ENCODE measurements at regions not wholly inside any gene's neighbourhood (a gene's known extent, or its start where the extent isn't known, plus 50 kb on each side); places are given as distances from the start of the nearest gene placed in this dataset.

DNA sequence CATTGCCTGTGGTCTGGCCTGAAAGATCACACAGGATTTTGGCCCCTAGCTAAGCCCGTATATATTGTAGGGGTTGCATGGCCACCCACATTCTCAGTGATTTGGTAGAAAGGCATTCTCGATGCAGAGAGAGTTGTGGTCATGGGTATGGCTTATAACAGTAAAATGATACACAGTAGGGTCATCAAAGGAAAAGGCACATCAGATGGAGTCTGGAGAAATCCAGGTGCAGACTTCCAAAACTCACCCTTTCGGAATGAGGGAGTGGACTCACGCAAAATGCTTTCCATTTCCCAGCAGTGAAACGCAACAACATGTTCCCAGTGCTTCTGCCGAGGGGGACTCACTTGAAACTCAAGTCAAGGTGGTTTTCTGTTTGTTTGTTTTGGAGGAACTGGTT lies 802.5 kb upstream of the SLITRK1 start:
- no peak for DNase-seq (ENCODE audit: low spot score)
- in situ Hi-C loops (cut with HindIII; ENCODE audit: low sequenced_read_pairs) = no loop called here

DNA sequence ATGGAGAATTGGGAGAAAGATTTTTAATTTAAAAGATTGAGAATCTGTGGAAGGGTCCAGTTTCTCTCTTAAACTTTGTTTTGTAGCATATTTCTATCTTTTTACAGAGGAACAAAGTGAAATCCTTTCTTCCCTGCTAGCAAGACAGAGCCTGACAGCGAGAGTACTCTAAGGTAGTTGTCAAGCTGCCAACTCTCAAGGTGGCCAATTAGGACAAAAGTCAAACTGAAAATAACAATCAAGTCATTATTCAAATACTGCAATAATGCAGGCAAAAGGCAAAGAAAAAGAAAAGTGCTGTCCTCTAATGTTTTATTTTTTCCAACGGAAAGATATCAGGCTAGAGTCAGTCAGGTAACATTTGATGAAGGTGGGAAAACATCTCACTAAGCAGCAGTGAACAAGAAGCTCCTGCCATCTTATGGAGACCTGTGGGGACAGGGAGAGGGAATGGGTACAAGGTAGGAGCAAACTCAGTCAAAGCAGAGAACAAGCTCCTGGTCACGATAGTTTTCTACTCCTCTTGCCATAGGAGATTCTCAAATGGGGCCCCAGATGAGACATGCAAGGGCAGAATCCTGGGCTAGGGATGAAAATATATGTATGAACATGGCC lies 801.9 kb upstream of the SLITRK1 start:
- DNase-seq (ENCODE audit: low spot score) = no peak
- in situ Hi-C loops (cut with HindIII; ENCODE audit: low sequenced_read_pairs) = no loop called here

DNA sequence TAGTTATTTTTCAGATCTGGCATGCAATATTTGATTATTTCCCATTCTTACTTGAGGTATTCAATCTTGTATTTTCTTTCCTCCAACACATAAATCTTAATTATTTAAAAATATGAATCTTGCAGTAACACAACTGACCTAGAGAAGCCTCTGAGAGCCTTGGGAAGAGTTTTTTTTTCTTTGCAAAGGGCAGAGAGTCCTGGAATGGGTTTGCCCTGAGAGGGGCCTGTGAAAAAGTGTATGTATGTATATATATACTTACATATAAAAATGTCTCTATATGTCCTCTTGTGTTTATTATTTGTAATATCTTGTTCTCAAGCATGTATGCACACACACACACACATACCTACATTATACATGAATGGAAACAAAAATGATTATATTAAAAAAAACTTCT lies 801.2 kb upstream of the SLITRK1 start:
- DNase-seq (ENCODE audit: low spot score) = no peak
- in situ Hi-C loops (cut with HindIII; ENCODE audit: low sequenced_read_pairs) = no loop called here

DNA sequence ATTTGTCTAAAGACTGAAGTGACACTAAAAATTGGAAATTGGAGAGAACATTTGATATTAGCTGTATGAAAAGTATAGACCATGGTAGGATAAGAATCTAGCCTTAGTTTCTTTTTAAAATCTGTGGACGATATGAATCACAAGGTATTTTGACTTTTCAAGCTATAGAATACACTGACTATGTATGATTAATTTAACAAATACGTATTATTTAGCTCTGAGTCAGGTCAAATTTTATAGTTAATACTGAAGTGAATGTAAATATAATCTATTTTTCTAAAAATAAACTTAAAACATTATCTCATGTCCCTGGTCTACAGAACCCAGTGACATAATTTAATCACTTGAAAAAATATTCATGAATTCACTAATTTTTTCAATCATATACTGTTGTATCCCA lies 795.6 kb upstream of the SLITRK1 start:
- no peak for DNase-seq (ENCODE audit: low spot score)
- in situ Hi-C loops (cut with HindIII; ENCODE audit: low sequenced_read_pairs) = no loop called here

DNA sequence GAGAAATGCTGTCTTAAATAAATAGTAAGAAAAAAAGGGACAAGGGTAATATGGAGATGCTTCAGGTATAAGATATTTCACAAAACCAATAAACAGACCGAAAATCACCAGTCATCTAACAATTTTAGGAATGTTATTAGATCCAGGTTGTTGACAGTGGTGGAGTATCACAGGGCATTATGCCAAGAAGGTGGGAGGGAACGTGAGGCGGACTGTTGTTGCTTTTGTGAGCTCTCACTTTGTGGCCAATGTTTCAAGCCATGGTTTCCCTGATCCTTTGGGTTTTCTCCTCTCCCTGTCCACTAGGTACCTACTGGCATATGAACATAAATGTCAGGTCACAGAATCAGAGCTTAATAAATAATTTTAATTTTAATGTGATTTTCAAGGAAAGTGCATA lies 790.3 kb upstream of the SLITRK1 start:
- DNase-seq (ENCODE audit: low spot score) = no peak
- in situ Hi-C loops (cut with HindIII; ENCODE audit: low sequenced_read_pairs) = no loop called here

DNA sequence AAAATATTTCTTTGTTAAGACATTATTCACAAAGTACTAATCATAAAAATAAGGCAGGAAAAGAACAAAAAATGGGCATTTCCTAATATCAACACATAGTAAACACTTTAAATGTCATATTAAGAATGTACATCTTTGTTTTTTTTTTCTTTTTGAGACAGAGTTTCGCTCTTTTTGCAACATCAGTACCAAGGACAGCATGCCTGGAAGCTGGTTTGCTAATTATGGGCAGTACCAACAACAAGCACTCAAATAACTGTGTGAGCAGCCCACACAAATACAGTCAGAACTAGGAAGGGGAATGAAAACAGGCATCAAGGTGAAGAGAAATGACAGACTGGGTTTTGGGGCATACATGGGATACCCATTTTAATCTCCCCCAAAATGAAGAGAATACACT lies 788.0 kb upstream of the SLITRK1 start:
- no peak for DNase-seq (ENCODE audit: low spot score)
- in situ Hi-C loops (cut with HindIII; ENCODE audit: low sequenced_read_pairs) = no loop called here

DNA sequence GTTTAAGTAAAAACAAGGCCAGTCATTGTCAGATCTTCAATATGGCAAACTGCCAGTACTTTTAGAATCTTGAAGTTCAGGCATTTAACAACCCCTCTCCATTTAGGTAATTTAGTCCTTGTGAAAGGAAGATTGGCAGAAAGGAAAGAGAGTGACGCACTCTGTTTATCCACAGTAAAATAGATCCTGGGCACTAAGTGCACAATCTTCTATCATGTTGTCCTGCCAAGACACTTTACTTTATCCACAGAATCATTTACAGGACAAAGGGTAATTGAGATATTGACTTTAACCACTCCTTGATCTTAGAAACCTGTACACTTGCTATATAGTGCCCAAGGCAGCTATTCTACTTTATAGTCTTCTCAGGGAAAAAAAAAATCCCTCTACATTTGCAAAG lies 786.4 kb upstream of the SLITRK1 start:
- no peak for DNase-seq (ENCODE audit: low spot score)
- in situ Hi-C loops (cut with HindIII; ENCODE audit: low sequenced_read_pairs) = no loop called here

DNA sequence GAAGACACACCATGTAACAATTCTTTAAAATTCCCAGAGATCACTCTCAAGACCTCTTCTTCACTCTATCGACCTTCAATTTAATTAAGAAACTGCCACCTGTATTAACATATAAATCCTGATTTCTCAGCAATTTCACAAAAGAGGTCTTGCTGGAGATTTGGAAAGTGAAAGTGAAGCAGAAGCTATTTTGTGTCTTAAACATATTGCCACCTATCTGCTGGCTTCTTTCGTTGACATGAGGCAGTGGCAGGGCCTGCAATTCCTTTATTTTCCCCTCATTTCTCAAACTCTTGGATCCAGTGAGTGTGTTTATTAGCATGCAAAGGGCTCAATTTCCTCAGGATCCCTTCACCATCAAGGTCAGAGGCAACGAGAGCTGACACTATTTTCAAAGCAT lies 780.2 kb upstream of the SLITRK1 start:
- in situ Hi-C loops (cut with HindIII; ENCODE audit: low sequenced_read_pairs) = no loop called here
- DNase-seq (ENCODE audit: low spot score) = no peak

DNA sequence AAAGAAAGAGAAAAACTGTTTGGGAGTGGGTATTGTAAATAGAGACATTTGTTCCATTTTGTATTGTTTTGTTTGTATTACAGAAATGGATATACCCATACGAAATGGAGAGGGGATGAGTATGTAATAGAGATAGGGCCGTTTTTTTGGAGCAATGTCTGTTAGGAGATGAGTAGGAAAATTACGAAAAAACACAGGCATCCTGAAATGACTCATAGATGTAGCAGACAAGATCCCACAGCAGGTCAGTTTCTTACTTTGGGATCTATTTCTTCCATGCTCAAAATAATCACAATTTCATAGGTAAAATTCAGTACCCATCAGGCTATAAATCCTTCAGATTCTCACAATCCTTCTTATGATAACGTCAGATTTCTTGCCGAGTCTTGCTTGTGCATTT lies 779.4 kb upstream of the SLITRK1 start:
- in situ Hi-C loops (cut with HindIII; ENCODE audit: low sequenced_read_pairs) = no loop called here
- DNase-seq (ENCODE audit: low spot score) = no peak

DNA sequence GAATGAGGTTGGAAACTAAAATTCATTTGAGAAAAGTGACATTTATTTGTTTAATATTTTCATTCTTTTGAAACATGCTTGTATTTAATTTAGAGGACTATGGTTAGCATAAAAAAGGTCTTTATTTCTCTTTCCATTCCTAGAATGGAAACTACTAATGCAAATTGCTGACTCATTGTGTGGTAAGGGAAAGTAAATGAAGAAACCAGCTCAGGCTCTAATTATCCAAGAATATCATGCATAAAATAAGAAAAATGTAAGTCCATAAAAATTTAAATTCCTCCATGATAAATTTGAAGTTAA lies 777.0 kb upstream of the SLITRK1 start:
- no peak for DNase-seq (ENCODE audit: low spot score)
- in situ Hi-C loops (cut with HindIII; ENCODE audit: low sequenced_read_pairs) = no loop called here

DNA sequence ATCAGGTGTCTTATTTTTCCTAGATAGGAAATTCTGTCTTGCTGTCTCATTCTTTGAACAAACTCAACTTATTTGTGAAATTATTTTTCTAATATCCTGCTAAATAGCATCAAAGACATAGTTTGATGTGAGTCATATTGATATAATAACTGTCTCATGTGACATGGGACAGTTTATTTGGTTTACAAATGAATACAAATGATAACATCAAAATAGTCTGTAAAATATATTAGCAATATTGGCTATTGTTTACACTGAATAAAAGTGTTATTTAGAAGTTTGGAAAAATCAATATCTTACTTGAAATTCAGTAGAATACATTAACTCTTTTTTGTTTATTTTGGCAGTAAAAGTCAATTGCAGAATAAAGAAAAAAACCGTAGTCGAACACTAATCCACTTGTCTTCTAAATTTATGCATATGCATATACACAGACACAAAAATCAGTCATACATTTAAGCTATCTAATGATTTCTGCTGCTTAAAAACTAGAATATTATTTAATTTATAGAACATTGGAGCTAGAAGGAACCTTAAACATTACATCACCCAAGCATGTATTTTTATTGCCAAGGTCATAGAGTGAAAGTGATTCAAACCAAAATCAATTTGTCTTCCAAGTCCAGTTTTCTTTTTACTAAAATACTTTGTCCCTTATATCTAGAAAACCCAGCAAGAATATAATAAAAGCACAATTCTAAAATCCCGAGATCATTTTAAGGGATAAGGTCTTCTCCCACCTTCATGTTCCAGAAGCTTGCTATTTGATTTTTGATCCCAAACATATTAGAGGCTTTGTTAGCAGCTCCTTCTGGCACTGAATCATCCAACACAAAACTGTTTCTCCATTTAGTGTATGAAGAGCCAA lies 776.5 kb upstream of the SLITRK1 start:
- in situ Hi-C loops (cut with HindIII; ENCODE audit: low sequenced_read_pairs) = no loop called here
- DNase-seq (ENCODE audit: low spot score) = no peak

DNA sequence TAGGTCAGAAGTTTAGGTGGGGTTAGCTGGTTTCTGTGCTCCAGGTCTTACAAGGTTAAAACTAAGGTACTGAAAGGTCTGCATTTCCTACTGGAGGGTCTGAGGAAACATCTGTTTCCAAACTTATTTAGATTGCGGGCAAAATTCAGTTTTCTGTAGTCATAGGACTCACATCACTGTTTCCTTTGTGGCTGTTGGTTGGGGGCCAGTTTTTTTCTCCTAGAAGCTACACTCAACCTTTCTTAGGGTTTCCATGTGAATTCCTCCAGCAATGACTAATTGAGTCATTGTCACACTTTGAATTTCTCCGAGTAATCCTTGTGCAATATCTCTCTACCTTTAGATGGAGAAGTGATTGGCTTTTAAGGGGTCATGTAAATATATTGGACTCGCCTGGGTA lies 773.4 kb upstream of the SLITRK1 start:
- in situ Hi-C loops (cut with HindIII; ENCODE audit: low sequenced_read_pairs) = no loop called here
- DNase-seq (ENCODE audit: low spot score) = no peak

DNA sequence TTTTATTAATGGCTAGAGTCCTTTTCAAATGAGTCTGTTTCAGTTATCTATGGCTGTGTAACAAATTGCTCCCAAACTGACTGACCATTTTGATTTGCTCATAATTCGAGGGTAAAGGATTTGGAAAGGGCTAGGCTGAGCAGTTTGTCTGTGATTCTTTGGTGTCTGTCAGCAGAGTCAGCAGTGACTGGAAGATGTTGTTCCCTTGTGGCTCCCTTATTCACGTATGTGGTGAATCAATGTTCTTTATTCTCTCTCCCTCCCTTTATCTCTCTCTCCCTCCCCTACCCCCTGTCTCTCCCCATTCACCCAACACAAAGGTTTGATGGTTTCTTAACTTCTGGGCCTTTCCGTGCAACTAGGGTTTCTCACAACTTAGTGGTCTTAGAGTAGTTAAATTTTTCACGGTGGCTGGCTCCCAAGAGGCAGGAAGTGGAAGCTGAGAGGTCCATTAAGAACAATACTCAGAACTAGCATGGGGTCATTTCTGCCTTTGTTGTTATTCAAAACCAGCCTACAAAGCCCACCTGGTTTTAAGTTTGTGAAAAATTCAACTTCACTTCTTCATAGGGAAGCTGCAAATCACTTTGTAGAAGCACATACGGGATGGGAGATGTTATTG lies 772.5 kb upstream of the SLITRK1 start:
- no peak for DNase-seq (ENCODE audit: low spot score)
- in situ Hi-C loops (cut with HindIII; ENCODE audit: low sequenced_read_pairs) = no loop called here

DNA sequence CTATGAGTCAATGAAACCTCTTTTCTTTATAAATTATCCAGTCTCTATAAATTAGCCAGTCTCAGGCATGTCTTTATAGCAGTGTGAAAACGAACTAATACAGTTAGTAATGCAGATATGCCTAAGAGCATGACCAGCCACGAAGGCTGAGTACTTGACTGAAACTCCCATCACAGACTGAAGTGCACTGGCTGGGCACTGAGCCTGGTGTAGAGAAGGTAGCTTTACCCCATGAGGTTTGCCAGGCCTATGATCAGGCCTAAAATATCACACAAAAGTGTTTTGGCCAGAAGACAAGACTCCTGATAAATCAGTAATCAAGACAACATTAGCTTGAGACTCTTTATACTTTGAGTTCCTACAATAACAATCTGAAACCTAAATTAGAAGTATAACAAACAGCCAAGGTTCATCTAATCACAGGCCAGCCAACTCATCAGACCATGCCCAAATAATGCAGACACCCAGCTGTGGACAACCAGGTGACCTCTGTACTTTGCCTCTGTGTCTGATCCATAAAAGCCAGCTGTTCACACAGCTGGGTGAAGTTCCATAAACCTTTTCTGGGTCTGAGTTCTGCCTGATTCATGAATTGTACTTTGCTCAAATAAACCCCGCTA lies 771.8 kb upstream of the SLITRK1 start:
- in situ Hi-C loops (cut with HindIII; ENCODE audit: low sequenced_read_pairs) = no loop called here
- no peak for DNase-seq (ENCODE audit: low spot score)

DNA sequence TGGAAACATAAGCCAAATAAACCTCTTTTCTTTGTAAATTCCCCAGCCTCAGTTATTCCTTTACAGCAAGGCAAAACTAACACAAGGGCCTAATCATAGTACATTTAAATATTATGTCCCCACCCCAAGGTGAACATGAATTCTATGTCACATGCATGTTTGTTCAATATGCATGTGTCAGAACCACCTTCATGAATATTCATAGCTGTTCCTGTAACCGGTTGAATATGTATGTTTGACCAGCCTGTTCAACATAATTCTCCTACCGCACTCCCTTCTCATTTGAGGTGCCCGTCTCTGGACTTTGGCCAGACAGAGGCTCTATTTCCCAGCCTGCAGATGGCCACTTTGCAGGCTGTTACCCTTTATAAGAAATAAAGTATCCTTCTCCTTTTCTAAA lies 769.4 kb upstream of the SLITRK1 start:
- no peak for DNase-seq (ENCODE audit: low spot score)
- in situ Hi-C loops (cut with HindIII; ENCODE audit: low sequenced_read_pairs) = no loop called here

DNA sequence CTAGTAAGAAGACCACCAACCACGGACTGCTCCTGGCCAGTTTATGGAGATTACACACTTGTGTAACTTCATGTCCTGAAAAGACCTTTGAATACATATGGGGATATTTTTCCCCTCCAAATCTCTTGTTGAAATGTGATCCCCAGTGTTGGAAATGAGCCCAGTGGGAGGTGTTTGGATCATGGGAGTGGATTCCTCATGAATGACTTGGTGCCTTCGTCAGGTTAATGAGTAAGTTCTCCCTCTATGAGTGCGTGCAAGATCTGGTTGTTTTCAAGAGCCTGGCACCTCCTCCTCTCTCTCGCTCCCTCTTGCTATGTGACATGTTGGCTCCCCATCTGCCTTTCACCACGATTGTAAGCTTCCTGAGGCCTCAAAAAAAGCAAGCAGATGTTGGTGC lies 769.0 kb upstream of the SLITRK1 start:
- DNase-seq (ENCODE audit: low spot score) = no peak
- in situ Hi-C loops (cut with HindIII; ENCODE audit: low sequenced_read_pairs) = no loop called here

DNA sequence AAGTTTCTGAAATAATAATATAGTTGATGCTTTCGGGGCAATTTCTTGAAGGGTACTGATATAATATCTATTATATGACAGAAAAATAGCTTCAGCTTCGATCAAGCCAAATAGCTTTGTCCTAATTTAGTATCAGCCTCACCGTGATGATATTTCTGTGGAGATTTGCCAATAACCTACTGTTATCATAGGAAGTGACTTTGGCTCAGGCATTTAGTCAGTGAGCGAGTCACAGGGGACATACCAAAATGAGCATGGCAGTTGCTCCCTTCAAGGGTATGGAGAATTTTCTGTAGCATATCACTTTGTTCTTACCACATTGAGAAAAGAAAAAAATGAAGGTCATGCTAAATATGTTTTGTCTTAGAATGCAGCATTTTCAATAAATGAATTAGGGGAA lies 767.6 kb upstream of the SLITRK1 start:
- in situ Hi-C loops (cut with HindIII; ENCODE audit: low sequenced_read_pairs) = no loop called here
- DNase-seq (ENCODE audit: low spot score) = no peak

DNA sequence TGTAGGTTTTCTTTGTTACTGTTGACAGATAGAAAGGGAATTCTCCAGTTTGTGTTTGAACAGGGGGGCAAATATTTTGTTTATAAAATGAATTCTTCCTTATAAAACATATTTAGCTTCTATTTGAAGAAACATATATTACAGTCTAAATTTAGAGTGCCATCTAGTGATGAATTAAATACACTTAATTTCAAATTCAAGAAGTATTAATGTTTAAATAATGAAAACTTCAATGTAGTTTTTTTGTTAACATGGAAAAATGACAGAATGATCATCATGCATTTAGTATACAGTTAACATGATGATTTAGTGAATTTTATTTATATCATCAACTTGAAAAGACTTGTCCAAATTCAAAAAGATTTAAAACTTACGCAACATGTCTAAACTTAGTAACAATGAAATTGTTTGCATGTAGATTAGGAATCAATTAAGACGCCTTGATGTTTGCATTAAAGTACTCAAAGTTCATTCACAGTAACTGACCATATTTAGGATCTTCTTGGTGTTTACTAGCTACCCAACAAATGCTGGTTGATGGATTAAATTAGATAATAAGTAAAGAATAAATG lies 765.9 kb upstream of the SLITRK1 start:
- no peak for DNase-seq (ENCODE audit: low spot score)
- in situ Hi-C loops (cut with HindIII; ENCODE audit: low sequenced_read_pairs) = no loop called here

DNA sequence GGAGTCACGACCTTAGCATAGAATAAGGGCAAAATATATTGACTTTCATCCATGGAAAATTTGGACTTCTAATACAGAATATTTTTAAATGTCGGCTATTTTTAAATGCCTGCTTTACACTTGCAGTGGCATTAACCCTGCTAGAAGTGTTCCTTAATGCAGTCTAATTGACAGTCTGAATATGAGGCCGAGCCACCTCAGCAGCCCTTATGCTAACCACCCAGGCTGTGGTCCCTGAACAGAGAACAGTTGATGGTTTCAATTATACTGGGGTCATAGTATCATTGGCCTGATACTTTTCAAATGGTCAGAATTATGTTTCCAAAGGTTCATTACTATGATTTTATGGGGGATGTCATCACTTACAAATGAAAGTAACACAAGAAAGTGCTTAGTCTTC lies 764.7 kb upstream of the SLITRK1 start:
- in situ Hi-C loops (cut with HindIII; ENCODE audit: low sequenced_read_pairs) = no loop called here
- DNase-seq (ENCODE audit: low spot score) = no peak

Data from G401 (cell line).